Muscle layer of duodenum (tissue), 2 donors: ENCODE measurements at regions not wholly inside any gene's neighbourhood (a gene's known extent, or its start where the extent isn't known, plus 50 kb on each side); places are given as distances from the start of the nearest gene placed in this dataset.
"Not testable (repeated sequence)": the region's sequence is repeated elsewhere in the genome, so short reads cannot be mapped to it uniquely, and the experiment has no call there.

Experiments
- H3K27ac ChIP-seq: one replicate; pipeline ENCODE4 v1.7.0; 2013; ENCODE audit warnings: mild to moderate bottlenecking, low read length
- H3K27me3 ChIP-seq: one replicate; pipeline ENCODE4 v1.7.0; 2013; ENCODE audit warnings: low read depth, mild to moderate bottlenecking, control low read depth, low read length
- H3K36me3 ChIP-seq, 2 donors: one replicate each; pipeline ENCODE4 v1.7.0; 2013; ENCODE audit warnings: low read length in 2 of 2, control low read depth in 1 of 2, mild to moderate bottlenecking in 1 of 2; ENCODE audit not compliant: insufficient read depth in 2 of 2, control insufficient read depth in 1 of 2
- H3K4me1 ChIP-seq, 2 donors: one replicate each; pipeline ENCODE4 v1.7.0; 2013; ENCODE audit warnings: low read length in 2 of 2, mild to moderate bottlenecking in 2 of 2, control low read depth in 1 of 2, moderate library complexity in 1 of 2; ENCODE audit not compliant: insufficient read depth in 2 of 2, control insufficient read depth in 1 of 2
- H3K4me3 ChIP-seq, 2 donors: one replicate each; pipeline ENCODE4 v1.7.0; 2013; ENCODE audit warnings: low read length in 2 of 2, low read depth in 1 of 2, mild to moderate bottlenecking in 1 of 2
- H3K9me3 ChIP-seq, 2 donors: one replicate each; pipeline ENCODE4 v1.7.0; 2013; ENCODE audit warnings: low read length in 2 of 2, control low read depth in 1 of 2, mild to moderate bottlenecking in 1 of 2; ENCODE audit not compliant: control insufficient read depth in 1 of 2
- donor health status: healthy.

DNA sequence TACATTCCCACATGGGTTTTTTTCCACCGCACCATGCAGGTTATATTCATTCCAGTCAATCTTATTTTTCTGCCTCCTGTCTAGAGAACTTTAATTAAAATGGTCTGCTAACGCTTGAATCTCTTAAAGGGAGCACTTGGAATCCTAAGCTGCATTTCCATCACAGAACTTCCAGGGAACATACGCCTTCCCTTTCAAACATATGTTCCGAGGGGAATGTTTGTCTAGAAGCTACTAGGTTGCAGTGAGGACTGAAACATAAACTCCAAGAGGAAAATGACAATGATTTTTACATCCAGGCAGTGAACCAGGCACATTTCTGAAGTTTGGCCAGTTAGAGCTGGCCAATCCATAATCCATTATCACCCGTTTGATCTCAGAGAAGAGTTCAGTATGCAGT lies 375.5 kb upstream of the NRP1 start:
- H3K27ac ChIP-seq, result no peak overlapping the region
- H3K36me3 ChIP-seq, result no peaks in the 10 kb centered on the region
- no peaks in the 10 kb centered on the region for H3K9me3 ChIP-seq
- H3K27me3 ChIP-seq, result no peaks in the 10 kb centered on the region
- no peak overlapping the region for H3K4me3 ChIP-seq
- H3K4me1 ChIP-seq, result no peaks in the 10 kb centered on the region

GRCh38 chr10:33709008-33709753 lies 374.7 kb upstream of the NRP1 start:
- Histone ChIP-seq H3K4me3 (no peak overlapping the region), H3K27me3 (no peaks in the 10 kb centered on the region), H3K4me1 (peaks cover 0 to 2% of the 10 kb centered on the region in 2 donors), H3K27ac (no peak overlapping the region), H3K36me3 (no peaks in the 10 kb centered on the region), H3K9me3 (no peaks in the 10 kb centered on the region)

- Histone ChIP-seq H3K4me1 (peaks cover 0 to 7% of the 10 kb centered on the region in 2 donors), H3K9me3 (no peaks in the 10 kb centered on the region), H3K36me3 (no peaks in the 10 kb centered on the region), H3K4me3 (no peak overlapping the region), H3K27ac (no peak overlapping the region), H3K27me3 (no peaks in the 10 kb centered on the region)
Observed at GRCh38 chr10:33708561-33708960, 374.1 kb upstream of the NRP1 start.

- Histone ChIP-seq H3K27me3 (no peaks in the 10 kb centered on the region), H3K9me3 (no peaks in the 10 kb centered on the region), H3K36me3 (no peaks in the 10 kb centered on the region), H3K27ac (no peak overlapping the region), H3K4me3 (no peak overlapping the region), H3K4me1 (peaks cover 0 to 7% of the 10 kb centered on the region in 2 donors)
Observed at GRCh38 chr10:33706746-33707145, 372.3 kb upstream of the NRP1 start.

DNA sequence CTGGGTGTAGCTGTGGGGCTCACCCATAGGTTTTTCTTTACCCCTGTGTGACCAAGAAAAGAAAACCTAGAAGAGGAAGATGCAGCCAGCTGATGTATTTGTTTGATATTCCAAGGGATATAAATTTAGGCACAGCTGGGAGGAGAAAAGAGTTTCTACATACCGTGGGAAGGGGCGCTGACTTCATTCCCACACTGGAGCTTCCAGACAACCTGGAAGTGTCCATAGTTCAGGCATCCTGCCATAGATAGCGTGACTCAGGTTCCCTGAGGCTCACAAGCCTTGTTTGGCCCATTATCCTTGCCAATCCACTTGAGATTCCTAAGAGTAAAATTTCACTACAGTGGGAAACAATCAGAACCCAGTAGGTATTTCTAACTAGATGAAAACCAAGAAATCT lies 371.7 kb upstream of the NRP1 start:
- no peaks in the 10 kb centered on the region for H3K27me3 ChIP-seq
- peaks cover 0 to 7% of the 10 kb centered on the region in 2 donors for H3K4me1 ChIP-seq
- no peak overlapping the region for H3K27ac ChIP-seq
- H3K4me3 ChIP-seq, result no peak overlapping the region
- no peaks in the 10 kb centered on the region for H3K36me3 ChIP-seq
- no peaks in the 10 kb centered on the region for H3K9me3 ChIP-seq

DNA sequence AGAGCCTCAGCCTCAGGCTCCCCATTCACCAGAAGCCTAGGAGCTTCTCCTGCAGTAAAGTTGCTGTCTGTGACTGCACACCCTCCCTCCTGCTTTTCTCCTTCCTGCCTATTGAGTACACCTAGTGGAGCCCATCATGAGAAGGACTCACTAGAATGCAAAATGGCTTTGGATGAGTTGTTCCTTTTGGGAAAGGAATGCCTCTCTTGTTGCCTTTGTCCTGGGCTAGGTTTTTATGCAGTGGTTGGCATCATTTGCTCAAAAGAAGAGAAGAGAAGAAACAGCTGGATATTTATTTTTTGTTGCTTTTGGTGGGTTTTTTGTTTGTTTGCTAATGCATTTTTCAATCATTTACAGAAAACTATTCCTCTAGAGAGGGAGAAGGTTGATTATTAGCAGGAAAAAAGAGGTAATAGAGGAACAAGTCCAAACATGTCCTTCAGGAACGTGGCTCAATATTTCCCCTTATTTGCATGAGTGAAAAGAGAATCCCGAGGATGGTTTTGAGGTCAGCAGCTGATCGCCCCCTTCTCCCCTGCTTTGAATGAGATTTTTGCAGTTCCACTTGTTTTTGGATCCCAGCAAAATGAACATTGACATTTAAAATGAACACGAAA lies 369.9 kb upstream of the NRP1 start:
- Histone ChIP-seq H3K27me3 (no peaks in the 10 kb centered on the region), H3K27ac (no peak overlapping the region), H3K36me3 (no peaks in the 10 kb centered on the region), H3K9me3 (no peaks in the 10 kb centered on the region), H3K4me3 (no peak overlapping the region), H3K4me1 (peaks cover 0 to 7% of the 10 kb centered on the region in 2 donors)

- Histone ChIP-seq H3K4me3 (no peak overlapping the region), H3K27ac (no peak overlapping the region), H3K27me3 (no peaks in the 10 kb centered on the region), H3K36me3 (no peaks in the 10 kb centered on the region), H3K9me3 (no peaks in the 10 kb centered on the region), H3K4me1 (peaks cover 0 to 7% of the 10 kb centered on the region in 2 donors)
Observed at GRCh38 chr10:33703501-33704213, 369.2 kb upstream of the NRP1 start.

- Histone ChIP-seq H3K36me3 (no peaks in the 10 kb centered on the region), H3K27ac (no peak overlapping the region), H3K9me3 (no peaks in the 10 kb centered on the region), H3K27me3 (no peaks in the 10 kb centered on the region), H3K4me3 (no peak overlapping the region), H3K4me1 (no peaks in the 10 kb centered on the region)
Observed at GRCh38 chr10:33698033-33698432, 363.6 kb upstream of the NRP1 start.

GRCh38 chr10:33697016-33697415 lies 362.5 kb upstream of the NRP1 start:
- Histone ChIP-seq H3K27me3 (no peaks in the 10 kb centered on the region), H3K9me3 (no peaks in the 10 kb centered on the region), H3K36me3 (no peaks in the 10 kb centered on the region), H3K27ac (no peak overlapping the region), H3K4me1 (no peaks in the 10 kb centered on the region), H3K4me3 (no peak overlapping the region)

- Histone ChIP-seq H3K27me3 (no peaks in the 10 kb centered on the region), H3K4me3 (no peak overlapping the region), H3K27ac (no peak overlapping the region), H3K9me3 (peaks cover 0 to 7% of the 10 kb centered on the region in 2 donors), H3K4me1 (no peaks in the 10 kb centered on the region), H3K36me3 (no peaks in the 10 kb centered on the region)
Observed at GRCh38 chr10:33695536-33695935, 361.1 kb upstream of the NRP1 start.

DNA sequence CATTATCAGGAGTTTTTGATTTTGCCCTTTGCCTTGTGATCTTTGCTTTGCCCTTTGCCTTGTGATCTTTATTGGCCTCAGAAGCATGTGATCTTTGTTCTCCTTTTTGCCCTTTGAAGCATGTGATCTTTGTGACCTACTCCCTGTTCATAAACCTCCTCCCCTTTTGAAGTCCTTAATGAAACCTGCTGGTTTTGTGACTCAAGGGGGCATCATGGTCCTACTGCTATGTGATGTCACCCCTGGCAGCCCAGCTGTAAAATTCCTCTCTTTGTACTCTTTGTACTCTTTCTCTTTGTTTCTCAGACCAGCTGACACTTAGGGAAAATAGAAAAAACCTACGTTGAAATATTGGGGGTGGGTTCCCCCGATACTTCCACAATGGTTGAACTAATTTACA lies 356.1 kb upstream of the NRP1 start:
- H3K9me3 ChIP-seq, result peaks cover 0 to 12% of the 10 kb centered on the region in 2 donors
- H3K4me1 ChIP-seq, H3K36me3 ChIP-seq, H3K27ac ChIP-seq, H3K4me3 ChIP-seq, H3K27me3 ChIP-seq: not testable (repeated sequence)
